Astrocyte (in vitro differentiated cells and primary cell): ENCODE measurements at regions not wholly inside any gene's neighbourhood (a gene's known extent, or its start where the extent isn't known, plus 50 kb on each side); places are given as distances from the start of the nearest gene placed in this dataset.

Experiments used
- DNase-seq: peaks from one replicate; pipeline ENCODE4 v3.0.0-alpha.2; 2010; ENCODE audit warnings: low read depth
- FAIRE-seq: peaks from 2 replicates; lab custom pipeline; 2011; peaks lifted over from hg19 to GRCh38; lab: Jason Lieb, UNC
- H2AFZ ChIP-seq: 2 replicates; pipeline ENCODE4 v1.6.0; 2012; ENCODE audit warnings: low read depth, low read length, inconsistent platforms
- H3K27ac ChIP-seq: 2 replicates; pipeline ENCODE4 v1.5.1; 2011; ENCODE audit warnings: low read depth, low read length, inconsistent platforms
- H3K27me3 ChIP-seq: 2 replicates; pipeline ENCODE4 v1.6.0; 2011; ENCODE audit warnings: low read length, inconsistent platforms; ENCODE audit not compliant: insufficient read depth
- H3K36me3 ChIP-seq: 2 replicates; pipeline ENCODE4 v1.5.1; 2011; ENCODE audit warnings: low read length, inconsistent platforms; ENCODE audit not compliant: insufficient read depth
- H3K4me1 ChIP-seq: 2 replicates; pipeline ENCODE4 v1.5.1; 2011; ENCODE audit warnings: low read length, inconsistent platforms; ENCODE audit not compliant: insufficient read depth
- H3K4me2 ChIP-seq: 2 replicates; pipeline ENCODE4 v1.6.0; 2012; ENCODE audit warnings: low read length, inconsistent platforms
- H3K4me3 ChIP-seq: 2 replicates; pipeline ENCODE4 v1.5.1; 2011; ENCODE audit warnings: low read depth, mild to moderate bottlenecking, low read length, inconsistent platforms; ENCODE audit not compliant: insufficient read depth
- H3K79me2 ChIP-seq: 2 replicates; pipeline ENCODE4 v1.6.0; 2012; ENCODE audit warnings: mild to moderate bottlenecking, low read length, inconsistent platforms; ENCODE audit not compliant: insufficient read depth
- H3K9ac ChIP-seq: 2 replicates; pipeline ENCODE4 v1.6.0; 2012; ENCODE audit warnings: mild to moderate bottlenecking, low read length, inconsistent platforms
- H3K9me3 ChIP-seq: 2 replicates; pipeline ENCODE4 v1.5.1; 2012; ENCODE audit warnings: low read depth, mild to moderate bottlenecking, low read length, inconsistent platforms; ENCODE audit not compliant: insufficient read depth
- H4K20me1 ChIP-seq: 2 replicates; pipeline ENCODE4 v1.6.0; 2012; ENCODE audit warnings: low read length, inconsistent platforms; ENCODE audit not compliant: insufficient read depth
- H3K27ac Mint-ChIP-seq: one replicate; pipeline ENCODE4 v1.8.0; 2021; ENCODE audit warnings: mild to moderate bottlenecking, mixed read lengths; ENCODE audit not compliant: unreplicated experiment
- H3K27me3 Mint-ChIP-seq: one replicate; pipeline ENCODE4 v1.8.0; 2021; ENCODE audit warnings: low read depth, mixed read lengths; ENCODE audit not compliant: unreplicated experiment
- H3K36me3 Mint-ChIP-seq: one replicate; pipeline ENCODE4 v1.8.0; 2021; ENCODE audit warnings: low read depth, mixed read lengths; ENCODE audit not compliant: unreplicated experiment
- H3K4me1 Mint-ChIP-seq: one replicate; pipeline ENCODE4 v1.8.0; 2021; ENCODE audit warnings: low read depth, mixed read lengths; ENCODE audit not compliant: unreplicated experiment
- H3K4me3 Mint-ChIP-seq: one replicate; pipeline ENCODE4 v1.8.0; 2021; ENCODE audit warnings: mild to moderate bottlenecking, moderate library complexity, mixed read lengths; ENCODE audit not compliant: unreplicated experiment
- H3K9me3 Mint-ChIP-seq: one replicate; pipeline ENCODE4 v1.8.0; 2021; ENCODE audit warnings: mild to moderate bottlenecking, mixed read lengths; ENCODE audit not compliant: unreplicated experiment
- CTCF ChIP-seq: IDR thresholded peaks from 2 replicates; pipeline ENCODE4 v1.5.1; 2011; ENCODE audit warnings: low read depth, mild to moderate bottlenecking, inconsistent platforms, low read length, moderate library complexity; ENCODE audit not compliant: insufficient read depth
- EZH2 ChIP-seq: IDR thresholded peaks from 2 replicates; pipeline ENCODE4 v1.6.1; 2012; ENCODE audit warnings: mild to moderate bottlenecking, low read length, inconsistent platforms; ENCODE audit not compliant: insufficient read depth

DNA sequence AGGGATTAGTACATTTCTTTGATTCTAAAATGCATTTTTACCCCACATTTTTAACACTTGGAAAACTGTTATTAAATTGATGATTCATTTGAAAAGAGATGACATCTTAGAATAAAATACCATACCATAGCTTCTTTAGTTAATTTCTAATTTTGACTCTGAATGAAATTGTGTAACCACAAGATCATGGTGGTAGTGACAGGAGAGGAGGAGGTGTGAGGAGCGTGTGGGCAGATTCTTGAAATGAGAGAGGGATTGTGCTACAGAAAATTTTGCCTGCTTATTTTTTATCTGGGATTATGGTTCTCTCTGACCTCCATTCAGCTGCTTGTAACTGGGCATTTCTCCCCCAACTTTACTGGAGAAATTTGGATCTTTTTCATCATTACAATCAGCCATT, 173.3 kb upstream of the CLINT1 start:
- peaks cover 4% of the 10 kb centered on the region for H3K9me3 ChIP-seq
- no peaks in the 10 kb centered on the region for H3K79me2 ChIP-seq
- no peaks in the 10 kb centered on the region for H3K36me3 Mint-ChIP-seq
- H3K4me1 ChIP-seq: no peaks in the 10 kb centered on the region
- H2AFZ ChIP-seq: no peak overlapping the region
- no peak overlapping the region for H3K4me3 Mint-ChIP-seq
- TF ChIP-seq CTCF (no peak), EZH2 (no peak)
- H3K27me3 Mint-ChIP-seq: peaks cover 9% of the 10 kb centered on the region
- H3K27ac Mint-ChIP-seq: no peak overlapping the region
- FAIRE-seq (no peak), DNase-seq (no peak)
- no peak overlapping the region for H3K27ac ChIP-seq
- no peak overlapping the region for H3K9ac ChIP-seq
- no peak overlapping the region for H3K4me2 ChIP-seq
- no peak overlapping the region for H3K4me3 ChIP-seq
- H3K27me3 ChIP-seq: no peaks in the 10 kb centered on the region
- H4K20me1 ChIP-seq: no peaks in the 10 kb centered on the region
- no peaks in the 10 kb centered on the region for H3K4me1 Mint-ChIP-seq
- peaks cover 11% of the 10 kb centered on the region for H3K9me3 Mint-ChIP-seq
- H3K36me3 ChIP-seq: no peaks in the 10 kb centered on the region

DNA sequence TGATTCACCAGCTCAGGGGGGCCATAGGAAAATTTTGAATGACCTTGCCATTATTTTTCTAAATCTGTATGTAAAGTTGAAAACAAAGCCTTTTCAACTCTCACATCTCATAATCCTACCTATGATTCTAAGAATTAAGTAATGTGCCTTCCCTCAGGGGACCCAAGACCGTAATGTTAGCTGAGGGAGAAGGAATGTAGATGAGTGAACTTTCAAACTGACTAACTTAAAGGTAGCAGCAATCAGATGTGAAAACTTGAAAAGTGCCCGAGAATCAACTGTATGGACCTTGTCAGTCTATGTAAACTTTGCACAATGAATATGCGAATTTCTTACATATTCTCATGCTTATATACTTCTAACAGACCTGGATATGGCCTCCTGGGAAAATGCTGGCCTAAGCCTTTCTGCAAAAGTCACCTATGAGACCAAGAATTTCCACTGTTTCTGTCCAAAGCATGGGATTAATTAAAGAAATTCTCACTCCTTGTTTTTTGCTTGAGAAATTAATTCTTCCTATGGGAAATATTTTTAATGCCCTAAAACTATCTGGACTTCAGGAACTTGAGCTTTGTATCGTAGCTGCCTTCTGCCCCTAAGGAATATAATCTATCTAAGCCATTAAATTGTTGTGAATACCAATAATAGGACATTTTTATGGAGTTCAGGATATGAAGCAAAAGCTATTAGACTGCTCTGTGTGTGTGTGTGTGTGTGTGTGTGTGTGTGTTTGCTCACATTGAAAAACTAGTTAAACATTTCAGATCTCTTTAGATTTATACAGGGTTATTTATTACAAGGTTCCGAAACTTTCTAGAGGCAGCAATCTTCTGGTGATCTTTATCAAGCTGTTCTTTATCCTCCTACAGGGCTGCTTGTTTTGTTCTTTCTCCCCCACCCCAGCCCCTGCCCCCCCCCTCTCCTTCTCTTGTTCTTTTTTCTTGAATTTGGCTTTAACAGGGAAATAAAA, 169.1 kb upstream of the CLINT1 start:
- Histone ChIP-seq H3K4me2 (no peak overlapping the region), H4K20me1 (no peaks in the 10 kb centered on the region), H3K9ac (no peak overlapping the region), H3K9me3 (no peaks in the 10 kb centered on the region), H3K79me2 (no peaks in the 10 kb centered on the region), H3K36me3 (no peaks in the 10 kb centered on the region), H3K4me3 (no peak overlapping the region), H3K27me3 (no peaks in the 10 kb centered on the region), H3K27ac (no peak overlapping the region), H3K4me1 (no peaks in the 10 kb centered on the region), H2AFZ (no peak overlapping the region)
- H3K4me3 Mint-ChIP-seq: no peak overlapping the region
- peaks cover 3% of the 10 kb centered on the region for H3K9me3 Mint-ChIP-seq
- DNase-seq: no peak
- no peak overlapping the region for H3K27ac Mint-ChIP-seq
- H3K36me3 Mint-ChIP-seq: no peaks in the 10 kb centered on the region
- no peak for FAIRE-seq
- H3K27me3 Mint-ChIP-seq: peaks cover 11% of the 10 kb centered on the region
- TF ChIP-seq CTCF: no peak
- TF ChIP-seq EZH2: no peak
- no peaks in the 10 kb centered on the region for H3K4me1 Mint-ChIP-seq
